Mammary epithelial cell (primary cell): ENCODE measurements at regions not wholly inside any gene's neighbourhood (a gene's known extent, or its start where the extent isn't known, plus 50 kb on each side); places are given as distances from the start of the nearest gene placed in this dataset.
"Not testable (repeated sequence)": the region's sequence is repeated elsewhere in the genome, so short reads cannot be mapped to it uniquely, and the experiment has no call there.

ENCODE experiments used
- EZH2 ChIP-seq: IDR thresholded peaks from 2 replicates; pipeline ENCODE4 v1.6.1; 2012; ENCODE audit warnings: low read length, inconsistent platforms, borderline replicate concordance
- TF ChIP-seq, protein P1 (sequence below), 2 donors: IDR thresholded peaks in 1 of 2; conservative IDR thresholded peaks in 1 of 2; 2 replicates each; pipeline ENCODE4 v1.5.1; 2011 to 2012; ENCODE audit warnings: inconsistent platforms in 2 of 2, low read length in 2 of 2, mild to moderate bottlenecking in 2 of 2, control low read depth in 1 of 2, low read depth in 1 of 2; ENCODE audit not compliant: insufficient read depth in 1 of 2; ENCODE audit errors: extremely low read depth in 1 of 2

DNA sequence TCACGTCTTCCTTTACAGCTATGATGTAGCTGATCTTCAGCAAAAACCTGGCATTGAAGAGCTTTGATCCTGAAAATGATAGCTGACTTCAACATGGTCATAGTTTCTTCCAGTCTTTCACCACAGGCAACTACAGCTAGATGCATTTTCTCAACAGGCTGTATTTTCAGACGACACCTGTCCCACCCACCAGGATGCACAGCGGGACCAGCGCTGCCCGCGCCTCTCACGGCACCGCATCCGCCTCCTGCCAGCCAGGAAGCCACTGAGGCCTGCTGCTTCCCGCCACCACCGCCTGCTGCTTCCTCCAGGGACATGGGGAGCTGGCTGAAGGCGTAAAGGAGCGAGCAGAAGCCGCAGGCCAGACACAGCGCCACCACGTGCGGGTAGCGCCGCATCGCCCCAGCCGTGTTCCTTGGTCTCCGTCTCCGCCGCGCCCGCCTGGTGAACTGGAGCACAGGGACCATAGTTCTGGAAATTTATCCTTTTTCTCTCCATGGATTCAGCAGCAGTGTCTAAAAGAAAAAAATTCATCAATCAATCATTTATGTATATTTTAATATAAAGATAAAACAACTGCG is 456.3 kb downstream of the TUBA3C start:
- TF ChIP-seq, protein P1, sequence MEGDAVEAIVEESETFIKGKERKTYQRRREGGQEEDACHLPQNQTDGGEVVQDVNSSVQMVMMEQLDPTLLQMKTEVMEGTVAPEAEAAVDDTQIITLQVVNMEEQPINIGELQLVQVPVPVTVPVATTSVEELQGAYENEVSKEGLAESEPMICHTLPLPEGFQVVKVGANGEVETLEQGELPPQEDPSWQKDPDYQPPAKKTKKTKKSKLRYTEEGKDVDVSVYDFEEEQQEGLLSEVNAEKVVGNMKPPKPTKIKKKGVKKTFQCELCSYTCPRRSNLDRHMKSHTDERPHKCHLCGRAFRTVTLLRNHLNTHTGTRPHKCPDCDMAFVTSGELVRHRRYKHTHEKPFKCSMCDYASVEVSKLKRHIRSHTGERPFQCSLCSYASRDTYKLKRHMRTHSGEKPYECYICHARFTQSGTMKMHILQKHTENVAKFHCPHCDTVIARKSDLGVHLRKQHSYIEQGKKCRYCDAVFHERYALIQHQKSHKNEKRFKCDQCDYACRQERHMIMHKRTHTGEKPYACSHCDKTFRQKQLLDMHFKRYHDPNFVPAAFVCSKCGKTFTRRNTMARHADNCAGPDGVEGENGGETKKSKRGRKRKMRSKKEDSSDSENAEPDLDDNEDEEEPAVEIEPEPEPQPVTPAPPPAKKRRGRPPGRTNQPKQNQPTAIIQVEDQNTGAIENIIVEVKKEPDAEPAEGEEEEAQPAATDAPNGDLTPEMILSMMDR (conservative IDR thresholded peaks at IDR 0.05 in 1 of 2, IDR thresholded peaks at IDR 0.05 in 1 of 2; ENCODE audit: extremely low read depth in 1 of 2, insufficient read depth in 1 of 2, low read depth in 1 of 2, low read length in 2 of 2): not testable (repeated sequence)
- TF ChIP-seq EZH2: not testable (repeated sequence)
